ENCODE measurements at regions not wholly inside any gene's neighbourhood (a gene's known extent, or its start where the extent isn't known, plus 50 kb on each side); places are given as distances from the start of the nearest gene placed in this dataset.
"Not testable (repeated sequence)": the region's sequence is repeated elsewhere in the genome, so short reads cannot be mapped to it uniquely, and the experiment has no call there.

GRCh38 chr1:177664742-177665141, 305.1 kb downstream of the SEC16B start:
- not testable (repeated sequence) for H3K4me1 ChIP-seq (ENCODE audit: control insufficient read depth, insufficient read depth, low read length, poor library complexity, severe bottlenecking)

GRCh38 chr1:177660188-177660587, 309.7 kb downstream of the SEC16B start:
- no peaks in the 10 kb centered on the region for H3K36me3 Mint-ChIP-seq
- no peaks in the 10 kb centered on the region for H3K9me3 ChIP-seq (ENCODE audit: control insufficient read depth in 2 of 2, low read length in 2 of 2)
- H3K9me3 Mint-ChIP-seq: peaks cover 0 to 8% (median 4%) of the 10 kb centered on the region in 7 donors
- no peaks in the 10 kb centered on the region for H3K4me1 Mint-ChIP-seq
- no peaks in the 10 kb centered on the region for H3K4me1 ChIP-seq (ENCODE audit: control insufficient read depth, insufficient read depth, low read length, poor library complexity, severe bottlenecking)
- H3K27ac ChIP-seq (ENCODE audit: insufficient read depth, low read length, poor library complexity, severe bottlenecking): no peak overlapping the region
- no peaks in the 10 kb centered on the region for H3K36me3 ChIP-seq (ENCODE audit: control insufficient read depth, insufficient read depth, low read length)
- H3K27me3 Mint-ChIP-seq: no peaks in the 10 kb centered on the region
- DNase-seq (no peak), ATAC-seq (ENCODE audit: low read depth in 2 of 2) (no peak)
- no peaks in the 10 kb centered on the region for H3K27me3 ChIP-seq (ENCODE audit: control insufficient read depth, insufficient read depth, low read length)
- no peak overlapping the region for H3K4me3 Mint-ChIP-seq
- H3K27ac Mint-ChIP-seq: no peak overlapping the region
- H3K4me3 ChIP-seq (ENCODE audit: low read depth, low read length): no peak overlapping the region

More at GRCh38 chr1:177664742-177665141, 305.1 kb downstream of the SEC16B start:
- ATAC-seq (ENCODE audit: low read depth in 2 of 2); H3K27me3 ChIP-seq (ENCODE audit: control insufficient read depth, insufficient read depth, low read length); H3K36me3 Mint-ChIP-seq; H3K27ac Mint-ChIP-seq; H3K4me3 Mint-ChIP-seq; H3K36me3 ChIP-seq (ENCODE audit: control insufficient read depth, insufficient read depth, low read length); H3K4me3 ChIP-seq (ENCODE audit: low read depth, low read length); H3K9me3 ChIP-seq (ENCODE audit: control insufficient read depth in 2 of 2, low read length in 2 of 2); H3K27me3 Mint-ChIP-seq; DNase-seq; H3K4me1 Mint-ChIP-seq; H3K27ac ChIP-seq (ENCODE audit: insufficient read depth, low read length, poor library complexity, severe bottlenecking): not testable (repeated sequence)
- peaks cover 0 to 10% (median 5%) of the 10 kb centered on the region in 7 donors for H3K9me3 Mint-ChIP-seq

- peaks cover 0 to 11% (median 4%) of the 10 kb centered on the region in 7 donors for H3K9me3 Mint-ChIP-seq
- no peak overlapping the region for H3K4me3 Mint-ChIP-seq
- Histone ChIP-seq H3K27me3 (ENCODE audit: control insufficient read depth, insufficient read depth, low read length) (no peaks in the 10 kb centered on the region), H3K36me3 (ENCODE audit: control insufficient read depth, insufficient read depth, low read length) (no peaks in the 10 kb centered on the region), H3K4me1 (ENCODE audit: control insufficient read depth, insufficient read depth, low read length, poor library complexity, severe bottlenecking) (no peaks in the 10 kb centered on the region), H3K27ac (ENCODE audit: insufficient read depth, low read length, poor library complexity, severe bottlenecking) (no peak overlapping the region), H3K9me3 (ENCODE audit: control insufficient read depth in 2 of 2, low read length in 2 of 2) (no peaks in the 10 kb centered on the region), H3K4me3 (ENCODE audit: low read depth, low read length) (no peak overlapping the region)
- no peaks in the 10 kb centered on the region for H3K36me3 Mint-ChIP-seq
- H3K27me3 Mint-ChIP-seq: no peaks in the 10 kb centered on the region
- DNase-seq (no peak), ATAC-seq (ENCODE audit: low read depth in 2 of 2) (no peak)
- no peak overlapping the region for H3K27ac Mint-ChIP-seq
- no peaks in the 10 kb centered on the region for H3K4me1 Mint-ChIP-seq
Observed at GRCh38 chr1:177659281-177659680, 310.6 kb downstream of the SEC16B start.

GRCh38 chr1:177656598-177656997, 313.3 kb downstream of the SEC16B start:
- Mint-ChIP-seq H3K27ac (no peak overlapping the region), H3K4me1 (no peaks in the 10 kb centered on the region), H3K4me3 (no peak overlapping the region)

GRCh38 chr1:177650947-177651346, 318.9 kb downstream of the SEC16B start:
- Mint-ChIP-seq H3K9me3 (peaks cover 0 to 26% (median 5%) of the 10 kb centered on the region in 7 donors), H3K27me3 (no peaks in the 10 kb centered on the region), H3K4me3 (no peak overlapping the region), H3K4me1 (no peaks in the 10 kb centered on the region), H3K36me3 (no peaks in the 10 kb centered on the region), H3K27ac (no peak overlapping the region)
- H3K4me1 ChIP-seq (ENCODE audit: control insufficient read depth, insufficient read depth, low read length, poor library complexity, severe bottlenecking): no peaks in the 10 kb centered on the region
- H3K27me3 ChIP-seq (ENCODE audit: control insufficient read depth, insufficient read depth, low read length): no peaks in the 10 kb centered on the region
- H3K36me3 ChIP-seq (ENCODE audit: control insufficient read depth, insufficient read depth, low read length): no peaks in the 10 kb centered on the region
- no peak for DNase-seq
- no peaks in the 10 kb centered on the region for H3K9me3 ChIP-seq (ENCODE audit: control insufficient read depth in 2 of 2, low read length in 2 of 2)
- no peak overlapping the region for H3K4me3 ChIP-seq (ENCODE audit: low read depth, low read length)
- H3K27ac ChIP-seq (ENCODE audit: insufficient read depth, low read length, poor library complexity, severe bottlenecking): no peak overlapping the region
- ATAC-seq (ENCODE audit: low read depth in 2 of 2): no peak

More at GRCh38 chr1:177656598-177656997, 313.3 kb downstream of the SEC16B start:
- no peak overlapping the region for H3K27ac ChIP-seq (ENCODE audit: insufficient read depth, low read length, poor library complexity, severe bottlenecking)
- no peaks in the 10 kb centered on the region for H3K4me1 ChIP-seq (ENCODE audit: control insufficient read depth, insufficient read depth, low read length, poor library complexity, severe bottlenecking)
- Mint-ChIP-seq H3K36me3 (no peaks in the 10 kb centered on the region), H3K9me3 (peaks cover 0 to 19% (median 5%) of the 10 kb centered on the region in 7 donors), H3K27me3 (no peaks in the 10 kb centered on the region)
- H3K4me3 ChIP-seq (ENCODE audit: low read depth, low read length): no peak overlapping the region
- H3K36me3 ChIP-seq (ENCODE audit: control insufficient read depth, insufficient read depth, low read length): no peaks in the 10 kb centered on the region
- H3K9me3 ChIP-seq (ENCODE audit: control insufficient read depth in 2 of 2, low read length in 2 of 2): no peaks in the 10 kb centered on the region
- H3K27me3 ChIP-seq (ENCODE audit: control insufficient read depth, insufficient read depth, low read length): no peaks in the 10 kb centered on the region
- DNase-seq (no peak), ATAC-seq (ENCODE audit: low read depth in 2 of 2) (no peak)

GRCh38 chr1:177648731-177649265, 321.1 kb downstream of the SEC16B start:
- H3K9me3 ChIP-seq (ENCODE audit: control insufficient read depth in 2 of 2, low read length in 2 of 2): no peaks in the 10 kb centered on the region
- no peaks in the 10 kb centered on the region for H3K4me1 Mint-ChIP-seq
- H3K4me3 Mint-ChIP-seq: no peak overlapping the region
- peak overlapping the region in 1 of 3 donors; percentile 4 for H3K27ac Mint-ChIP-seq
- H3K4me3 ChIP-seq (ENCODE audit: low read depth, low read length): no peak overlapping the region
- H3K4me1 ChIP-seq (ENCODE audit: control insufficient read depth, insufficient read depth, low read length, poor library complexity, severe bottlenecking): no peaks in the 10 kb centered on the region
- no peaks in the 10 kb centered on the region for H3K36me3 ChIP-seq (ENCODE audit: control insufficient read depth, insufficient read depth, low read length)
- ATAC-seq (ENCODE audit: low read depth in 2 of 2) (no peak), DNase-seq (no peak)
- H3K27ac ChIP-seq (ENCODE audit: insufficient read depth, low read length, poor library complexity, severe bottlenecking): no peak overlapping the region
- H3K9me3 Mint-ChIP-seq: peaks cover under 1 to 17% (median 5%) of the 10 kb centered on the region in 7 donors
- no peaks in the 10 kb centered on the region for H3K27me3 Mint-ChIP-seq
- H3K27me3 ChIP-seq (ENCODE audit: control insufficient read depth, insufficient read depth, low read length): no peaks in the 10 kb centered on the region
- H3K36me3 Mint-ChIP-seq: no peaks in the 10 kb centered on the region

- ATAC-seq (ENCODE audit: low read depth in 2 of 2) (no peak), DNase-seq (no peak)
- Histone ChIP-seq H3K36me3 (ENCODE audit: control insufficient read depth, insufficient read depth, low read length) (no peaks in the 10 kb centered on the region), H3K4me3 (ENCODE audit: low read depth, low read length) (no peak overlapping the region), H3K27ac (ENCODE audit: insufficient read depth, low read length, poor library complexity, severe bottlenecking) (no peak overlapping the region), H3K9me3 (ENCODE audit: control insufficient read depth in 2 of 2, low read length in 2 of 2) (no peaks in the 10 kb centered on the region), H3K27me3 (ENCODE audit: control insufficient read depth, insufficient read depth, low read length) (no peaks in the 10 kb centered on the region), H3K4me1 (ENCODE audit: control insufficient read depth, insufficient read depth, low read length, poor library complexity, severe bottlenecking) (no peaks in the 10 kb centered on the region)
- no peaks in the 10 kb centered on the region for H3K4me1 Mint-ChIP-seq
- no peaks in the 10 kb centered on the region for H3K27me3 Mint-ChIP-seq
- H3K9me3 Mint-ChIP-seq: peaks cover 3 to 16% (median 4%) of the 10 kb centered on the region in 7 donors
- no peaks in the 10 kb centered on the region for H3K36me3 Mint-ChIP-seq
- no peak overlapping the region for H3K27ac Mint-ChIP-seq
- H3K4me3 Mint-ChIP-seq: no peak overlapping the region
Observed at GRCh38 chr1:177648138-177648537, 321.7 kb downstream of the SEC16B start.
